Esophagus squamous epithelium (tissue), 5 donors: ENCODE measurements at regions not wholly inside any gene's neighbourhood (a gene's known extent, or its start where the extent isn't known, plus 50 kb on each side); places are given as distances from the start of the nearest gene placed in this dataset.

Source experiments
- DNase-seq: peaks from one replicate; lab custom pipeline; 2025; lab: John Stamatoyannopoulos, UW
- H3K27ac ChIP-seq, 4 donors: fragments of 200-600 bp; sonication (generic); one replicate each; pipeline ENCODE4 v1.5.1; 2016 to 2019; ENCODE audit warnings: mild to moderate bottlenecking in 1 of 4
- H3K27me3 ChIP-seq, 4 donors: fragments of 200-600 bp; sonication (generic); 1 replicate in 3 of 4; 2 replicates in 1 of 4; pipeline versions ENCODE4 v1.5.1 to v1.6.0; 2017 to 2021; ENCODE audit warnings: antibody characterized with exemption in 1 of 4
- H3K36me3 ChIP-seq, 3 donors: fragments of 200-600 bp; sonication (generic); one replicate each; pipeline ENCODE4 v1.5.1; 2016 to 2019
- H3K4me1 ChIP-seq, 3 donors: fragments of 200-600 bp; sonication (generic); one replicate each; pipeline ENCODE4 v1.5.1; 2017 to 2019
- H3K4me3 ChIP-seq, 4 donors: fragments of 200-600 bp; sonication (generic); 1 replicate in 3 of 4; 2 replicates in 1 of 4; pipeline ENCODE4 v1.5.1; 2016 to 2019; ENCODE audit warnings: mild to moderate bottlenecking in 2 of 4, moderate library complexity in 1 of 4
- H3K9me3 ChIP-seq, 3 donors: fragments of 200-600 bp; sonication (generic); one replicate each; pipeline ENCODE4 v1.5.1; 2016 to 2019
- CTCF ChIP-seq, 6 experiments: fragments of 450-650 bp in 4 of 6; fragments of 200-600 bp in 2 of 6; sonication (generic) in 2 of 6; IDR thresholded peaks; one replicate each; pipeline ENCODE4 v1.5.1; 2016 to 2019; ENCODE audit warnings: antibody characterized with exemption in 6 of 6, mild to moderate bottlenecking in 4 of 6, moderate library complexity in 4 of 6
- POLR2A ChIP-seq, 4 donors: fragments of 450-650 bp; IDR thresholded peaks; one replicate each; pipeline ENCODE4 v1.6.1; 2017; ENCODE audit warnings: antibody characterized with exemption in 4 of 4, mild to moderate bottlenecking in 4 of 4, moderate library complexity in 3 of 4
- WGBS, 2 donors: methylation state at CpG; one replicate each; pipeline ENCODE4 v1.1.5; 2018; 5-methylcytosine and 5-hydroxymethylcytosine counted together
- intact Hi-C: fragments of 100-400 bp; cut with DNase I; formaldehyde crosslinking; loops from one replicate; pipeline ENCODE4 v1.15.0; 2022
- donor health status: DM: yes; HTN: yes; CAD: no.

GRCh38 chr10:131630772-131631258 is 270.0 kb upstream of the PPP2R2D start:
- no peaks in the 10 kb centered on the region for H3K9me3 ChIP-seq
- no peak overlapping the region for H3K4me3 ChIP-seq
- intact Hi-C loops: no loop called here
- no peaks in the 10 kb centered on the region for H3K4me1 ChIP-seq
- H3K27me3 ChIP-seq: peaks cover 0 to under 1% (median 0%) of the 10 kb centered on the region in 4 donors
- no peak overlapping the region for H3K27ac ChIP-seq
- WGBS, 2 donors: 71% methylated on average over 5 to 7 of the region's 7 CpGs
- TF ChIP-seq CTCF (IDR thresholded peaks at IDR 0.05) (no peak), POLR2A (IDR thresholded peaks at IDR 0.05) (no peak)
- no peak for DNase-seq
- no peaks in the 10 kb centered on the region for H3K36me3 ChIP-seq

GRCh38 chr10:131631619-131632018 is 269.2 kb upstream of the PPP2R2D start:
- H3K36me3 ChIP-seq: no peaks in the 10 kb centered on the region
- TF ChIP-seq POLR2A (IDR thresholded peaks at IDR 0.05) (no peak), CTCF (IDR thresholded peaks at IDR 0.05) (no peak)
- DNase-seq: no peak
- 78 to 82% methylated on average over 4 to 14 of the region's 14 CpGs for WGBS, 2 donors
- peaks cover 0 to 7% (median 0%) of the 10 kb centered on the region in 4 donors for H3K27me3 ChIP-seq
- intact Hi-C loops: no loop called here
- H3K4me3 ChIP-seq: no peak overlapping the region
- no peaks in the 10 kb centered on the region for H3K4me1 ChIP-seq
- H3K27ac ChIP-seq: no peak overlapping the region
- no peaks in the 10 kb centered on the region for H3K9me3 ChIP-seq

GRCh38 chr10:131635564-131636015 is 265.2 kb upstream of the PPP2R2D start:
- 0% methylated on average over 2 of the region's 3 CpGs; no CpG with 5 or more reads in 1 of the 2 donors for WGBS, 2 donors
- no peak for DNase-seq
- H3K36me3 ChIP-seq: no peaks in the 10 kb centered on the region
- TF ChIP-seq CTCF (IDR thresholded peaks at IDR 0.05) (no peak), POLR2A (IDR thresholded peaks at IDR 0.05) (no peak)
- no peak overlapping the region for H3K27ac ChIP-seq
- peaks cover 0 to 14% (median 0%) of the 10 kb centered on the region in 4 donors for H3K27me3 ChIP-seq
- H3K4me3 ChIP-seq: no peak overlapping the region
- intact Hi-C loops: no loop called here
- peaks cover 0 to 4% (median 0%) of the 10 kb centered on the region in 3 donors for H3K9me3 ChIP-seq
- no peaks in the 10 kb centered on the region for H3K4me1 ChIP-seq

- Histone ChIP-seq H3K27ac (no peak overlapping the region), H3K27me3 (peaks cover 0 to 14% (median 0%) of the 10 kb centered on the region in 4 donors), H3K9me3 (peaks cover 0 to 4% (median 0%) of the 10 kb centered on the region in 3 donors), H3K4me1 (no peaks in the 10 kb centered on the region), H3K36me3 (no peaks in the 10 kb centered on the region), H3K4me3 (no peak overlapping the region)
- intact Hi-C loops: no loop called here
- TF ChIP-seq POLR2A (IDR thresholded peaks at IDR 0.05) (no peak), CTCF (IDR thresholded peaks at IDR 0.05) (no peak)
- DNase-seq: no peak
- 60 to 65% methylated on average over 8 to 9 of the region's 9 CpGs for WGBS, 2 donors
These were observed 264.7 kb upstream of the PPP2R2D start for GRCh38 chr10:131636116-131636515.

GRCh38 chr10:131636841-131637724 is 263.7 kb upstream of the PPP2R2D start:
- WGBS, 2 donors: 80 to 85% methylated on average over 14 to 22 of the region's 23 CpGs
- intact Hi-C loops: no loop called here
- Histone ChIP-seq H3K36me3 (no peaks in the 10 kb centered on the region), H3K27ac (no peak overlapping the region), H3K4me3 (no peak overlapping the region), H3K9me3 (peaks cover 0 to 4% (median 0%) of the 10 kb centered on the region in 3 donors), H3K4me1 (no peaks in the 10 kb centered on the region), H3K27me3 (peaks cover 0 to 14% (median 0%) of the 10 kb centered on the region in 4 donors)
- no peak for DNase-seq
- TF ChIP-seq POLR2A (IDR thresholded peaks at IDR 0.05): no peak
- TF ChIP-seq CTCF (IDR thresholded peaks at IDR 0.05): no peak
